Neural progenitor cell (in vitro differentiated cells): ENCODE measurements at regions not wholly inside any gene's neighbourhood (a gene's known extent, or its start where the extent isn't known, plus 50 kb on each side); places are given as distances from the start of the nearest gene placed in this dataset.
A peak's percentile ranks its signal among the peaks of the same experiment; 100 is the strongest.

Experiments
- DNase-seq: peaks from one replicate; pipeline ENCODE4 v3.0.0-alpha.2; 2016; ENCODE audit warnings: low spot score
- H2AFZ ChIP-seq: fragments of 200-600 bp; sonication (generic); replicated peaks from 2 replicates; pipeline ENCODE4 v1.6.1; 2016; ENCODE audit warnings: antibody characterized with exemption
- H3F3A ChIP-seq: fragments of 200-600 bp; sonication (generic); 2 replicates; pipeline ENCODE4 v1.6.1; 2016; ENCODE audit warnings: antibody characterized with exemption, low read depth
- H3K27ac ChIP-seq: fragments of 200-600 bp; sonication (generic); 2 replicates; pipeline ENCODE4 v1.5.1; 2016; ENCODE audit warnings: mild to moderate bottlenecking
- H3K27me3 ChIP-seq: fragments of 200-600 bp; sonication (generic); 2 replicates; pipeline ENCODE4 v1.6.1; 2016; ENCODE audit warnings: mild to moderate bottlenecking, moderate library complexity
- H3K36me3 ChIP-seq: fragments of 200-600 bp; sonication (generic); 2 replicates; pipeline ENCODE4 v1.5.1; 2016
- H3K4me1 ChIP-seq: fragments of 200-600 bp; sonication (generic); 2 replicates; pipeline ENCODE4 v1.6.1; 2016; ENCODE audit warnings: mixed run types
- H3K4me2 ChIP-seq: fragments of 200-600 bp; sonication (generic); 2 replicates; pipeline ENCODE4 v1.6.1; 2016
- H3K4me3 ChIP-seq: fragments of 200-600 bp; sonication (generic); 2 replicates; pipeline ENCODE4 v1.5.1; 2016
- H3K79me2 ChIP-seq: fragments of 200-600 bp; sonication (generic); 2 replicates; pipeline ENCODE4 v1.6.1; 2016; ENCODE audit warnings: low read depth
- H3K9ac ChIP-seq: fragments of 200-600 bp; sonication (generic); 2 replicates; pipeline ENCODE4 v1.6.1; 2016
- H3K9me3 ChIP-seq: fragments of 200-600 bp; sonication (generic); 2 replicates; pipeline ENCODE4 v1.5.1; 2016; ENCODE audit warnings: low read depth
- H4K20me1 ChIP-seq: fragments of 200-600 bp; sonication (generic); 2 replicates; pipeline ENCODE4 v1.6.1; 2016; ENCODE audit warnings: low read depth
- H3K27ac Mint-ChIP-seq: 3 replicates; pipeline ENCODE4 v1.8.0; 2021; ENCODE audit warnings: mixed read lengths
- H3K27me3 Mint-ChIP-seq: 2 replicates; pipeline ENCODE4 v1.8.0; 2022; ENCODE audit warnings: low read depth, mild to moderate bottlenecking, inconsistent platforms, moderate library complexity, mixed read lengths; ENCODE audit not compliant: insufficient read depth
- H3K36me3 Mint-ChIP-seq: 3 replicates; pipeline ENCODE4 v1.8.0; 2021; ENCODE audit warnings: mixed read lengths
- H3K4me1 Mint-ChIP-seq: 3 replicates; pipeline ENCODE4 v1.8.0; 2021; ENCODE audit warnings: mixed read lengths
- H3K4me3 Mint-ChIP-seq: 3 replicates; pipeline ENCODE4 v1.8.0; 2021; ENCODE audit warnings: mild to moderate bottlenecking, moderate library complexity, mixed read lengths
- H3K9me3 Mint-ChIP-seq: 3 replicates; pipeline ENCODE4 v1.8.0; 2020; ENCODE audit warnings: mixed read lengths
- CTCF ChIP-seq: fragments of 200-600 bp; sonication (generic); IDR thresholded peaks from 2 replicates; pipeline ENCODE4 v1.5.1; 2017; ENCODE audit warnings: antibody characterized with exemption, mild to moderate bottlenecking
- EZH2 ChIP-seq: fragments of 200-600 bp; sonication (generic); IDR thresholded peaks from 2 replicates; pipeline ENCODE4 v1.6.1; 2017; ENCODE audit warnings: antibody characterized with exemption, mild to moderate bottlenecking, moderate library complexity
- EZH2phosphoT487 ChIP-seq: fragments of 200-600 bp; sonication (generic); IDR thresholded peaks from 2 replicates; pipeline ENCODE4 v1.6.1; 2017; ENCODE audit warnings: antibody characterized with exemption

GRCh38 chr15:62889141-62889661, 153.3 kb upstream of the TPM1 start:
- Histone ChIP-seq H3K36me3 (no peaks in the 10 kb centered on the region), H4K20me1 (no peaks in the 10 kb centered on the region), H3K27me3 (no peaks in the 10 kb centered on the region), H3K79me2 (no peaks in the 10 kb centered on the region), H3K4me1 (peaks cover 30% of the 10 kb centered on the region), H3K9me3 (no peaks in the 10 kb centered on the region), H3K9ac (no peak overlapping the region), H2AFZ (no peak overlapping the region), H3K4me3 (no peak overlapping the region), H3K4me2 (no peak overlapping the region), H3F3A (peaks cover 16% of the 10 kb centered on the region), H3K27ac (no peak overlapping the region)
- Mint-ChIP-seq H3K4me3 (no peak overlapping the region), H3K9me3 (no peaks in the 10 kb centered on the region), H3K27me3 (peaks cover 3% of the 10 kb centered on the region), H3K27ac (peak overlapping the region; percentile 23), H3K36me3 (no peaks in the 10 kb centered on the region), H3K4me1 (peaks cover 62% of the 10 kb centered on the region)
- TF ChIP-seq EZH2 (no peak), CTCF (no peak)
- no peak for DNase-seq

DNA sequence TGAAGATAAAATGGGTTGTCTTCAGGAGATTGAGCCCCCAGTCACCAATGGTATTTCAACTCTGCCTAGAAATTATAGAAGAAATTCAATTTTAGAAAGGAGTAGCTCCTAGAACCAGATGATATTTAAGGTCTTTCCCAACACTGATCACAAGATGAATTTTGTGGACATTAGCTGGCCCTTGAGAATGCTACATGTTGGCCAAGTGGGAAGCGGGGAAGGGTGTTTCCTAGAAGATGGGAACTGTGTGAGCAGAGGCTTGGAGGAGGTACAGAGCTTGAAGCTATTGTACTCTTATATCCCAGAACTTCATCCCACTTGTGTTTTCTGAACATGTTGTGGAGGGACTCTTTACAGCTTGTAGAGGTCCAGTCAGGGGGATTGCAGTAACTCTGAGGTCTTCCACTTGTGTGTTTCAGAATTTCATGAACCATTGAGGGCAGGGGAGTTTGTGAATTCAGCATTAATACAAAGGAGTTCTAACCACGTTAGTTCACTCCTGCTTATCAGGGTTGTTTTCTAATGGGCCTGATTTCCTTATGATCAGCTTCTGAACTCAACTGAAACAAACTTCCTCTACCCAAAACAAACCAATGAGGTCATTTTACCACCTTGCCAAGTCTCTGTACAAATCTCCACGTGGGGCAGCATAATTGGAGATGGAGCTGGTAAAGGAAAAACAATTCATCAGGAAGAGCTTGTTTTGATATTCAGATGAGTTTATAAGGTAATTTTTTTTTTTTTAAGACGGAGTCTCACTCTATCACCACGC, 152.6 kb upstream of the TPM1 start:
- H3K79me2 ChIP-seq = no peaks in the 10 kb centered on the region
- Mint-ChIP-seq H3K9me3 (no peaks in the 10 kb centered on the region), H3K4me3 (peak overlapping the region; percentile 50), H3K4me1 (peaks cover 60% of the 10 kb centered on the region), H3K27ac (no peak overlapping the region), H3K36me3 (no peaks in the 10 kb centered on the region), H3K27me3 (peaks cover 5% of the 10 kb centered on the region)
- H3K9me3 ChIP-seq = no peaks in the 10 kb centered on the region
- H3K36me3 ChIP-seq = no peaks in the 10 kb centered on the region
- H3K27me3 ChIP-seq = no peaks in the 10 kb centered on the region
- H3K4me1 ChIP-seq = peaks cover 30% of the 10 kb centered on the region
- H3K9ac ChIP-seq = no peak overlapping the region
- peaks cover 16% of the 10 kb centered on the region for H3F3A ChIP-seq
- no peak overlapping the region for H3K27ac ChIP-seq
- no peak overlapping the region for H3K4me2 ChIP-seq
- H2AFZ ChIP-seq = no peak overlapping the region
- no peak for DNase-seq
- H3K4me3 ChIP-seq = no peak overlapping the region
- H4K20me1 ChIP-seq = no peaks in the 10 kb centered on the region
- TF ChIP-seq CTCF (no peak), EZH2 (no peak), EZH2phosphoT487 (no peak)

DNA sequence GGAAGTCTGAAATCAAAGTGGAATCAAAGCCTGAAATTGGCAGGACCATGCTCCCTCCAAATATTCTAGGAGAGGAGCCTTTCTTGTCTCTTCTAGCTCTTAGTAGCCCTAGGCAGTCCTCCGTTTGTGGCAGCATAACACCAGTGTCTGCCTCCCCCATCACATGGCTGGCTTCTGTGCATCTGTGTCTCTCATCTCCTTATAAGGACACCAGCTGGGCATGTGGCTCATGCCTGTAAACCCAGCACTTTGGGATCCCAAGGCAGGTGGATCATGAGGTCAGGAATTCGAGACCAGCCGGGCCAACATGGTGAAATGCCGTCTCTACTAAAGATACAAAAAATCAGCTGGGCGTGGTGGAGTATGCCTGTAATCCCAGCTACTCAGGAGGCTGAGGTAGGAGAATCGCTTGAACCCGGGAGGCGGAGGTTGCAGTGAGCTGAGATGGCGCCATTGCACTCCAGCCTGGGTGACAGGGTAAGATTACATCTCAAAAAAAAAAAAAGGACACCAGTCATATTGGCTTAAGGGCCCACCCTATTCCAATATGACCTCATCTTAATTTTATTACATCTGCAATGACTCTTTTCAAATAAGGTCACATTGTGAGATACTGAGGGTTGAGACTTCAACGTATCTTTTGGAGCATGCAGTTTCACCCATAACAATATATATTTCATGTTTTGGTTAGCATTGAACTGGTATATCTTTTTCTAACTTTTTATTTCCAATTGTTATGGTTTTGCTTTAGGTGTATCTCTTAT, 148.0 kb upstream of the TPM1 start:
- no peak overlapping the region for H3K4me3 Mint-ChIP-seq

More for the DNA sequence above, 148.0 kb upstream of the TPM1 start:
- Histone ChIP-seq H4K20me1 (no peaks in the 10 kb centered on the region), H3K27me3 (no peaks in the 10 kb centered on the region), H3F3A (no peaks in the 10 kb centered on the region), H3K9ac (no peak overlapping the region), H3K4me2 (no peak overlapping the region), H3K79me2 (no peaks in the 10 kb centered on the region), H3K4me3 (no peak overlapping the region), H3K27ac (no peak overlapping the region), H3K36me3 (no peaks in the 10 kb centered on the region), H2AFZ (no peak overlapping the region), H3K4me1 (peaks cover 34% of the 10 kb centered on the region), H3K9me3 (no peaks in the 10 kb centered on the region)
- no peak for DNase-seq
- Mint-ChIP-seq H3K4me1 (peaks cover 60% of the 10 kb centered on the region), H3K27ac (peak overlapping the region; percentile 96), H3K36me3 (no peaks in the 10 kb centered on the region), H3K27me3 (peaks cover 2% of the 10 kb centered on the region), H3K9me3 (no peaks in the 10 kb centered on the region)
- no peak for TF ChIP-seq CTCF
- no peak for TF ChIP-seq EZH2
- no peak for TF ChIP-seq EZH2phosphoT487
